ENCODE measurements at regions not wholly inside any gene's neighbourhood (a gene's known extent, or its start where the extent isn't known, plus 50 kb on each side); places are given as distances from the start of the nearest gene placed in this dataset.

GRCh38 chr1:239197871-239198270 is 188.5 kb upstream of the CHRM3 start (continued):
- TF ChIP-seq TEAD2 (tag; IDR thresholded peaks at IDR 0.05) = no peak
- TF ChIP-seq TAF9B (IDR thresholded peaks at IDR 0.05; ENCODE audit: partially characterized antibody) = no peak
- no peak for TF ChIP-seq TEAD4 (IDR thresholded peaks at IDR 0.05; ENCODE audit: low read length)
- no peak for TF ChIP-seq TEAD4 (CRISPR knock-in tag; IDR thresholded peaks at IDR 0.05; ENCODE audit: borderline replicate concordance)

GRCh38 chr1:239189998-239190512 is 196.3 kb upstream of the CHRM3 start:
- H2AFZ ChIP-seq (ENCODE audit: low read depth, low read length) = no peak overlapping the region
- H3K9me1 ChIP-seq (ENCODE audit: control insufficient read depth, insufficient read depth, low read length) = no peaks in the 10 kb centered on the region
- no peak overlapping the region for H3K9ac ChIP-seq (ENCODE audit: insufficient read depth in 1 of 2, low read depth in 2 of 2, low read length in 2 of 2)
- in situ Hi-C loops (cut with MboI) (no loop called here), intact Hi-C loops (cut with micrococcal nuclease) (no loop called here)
- 0% methylated on average over 4 of the region's 4 CpGs for WGBS (ENCODE audit: insufficient coverage, low coverage, missing lambda C conversion rate)
- H3K79me2 ChIP-seq (ENCODE audit: control insufficient read depth, insufficient read depth, low read length) = no peaks in the 10 kb centered on the region
- H3K27ac ChIP-seq (ENCODE audit: extremely low read depth, low read depth, low read length) = no peak overlapping the region
- H3K9me3 ChIP-seq (replicated peaks; ENCODE audit: control insufficient read depth, insufficient read depth, low read depth, low read length) = no peaks in the 10 kb centered on the region
- H3K4me2 ChIP-seq (ENCODE audit: insufficient read depth, low read length) = no peak overlapping the region
- POLR2A ChIA-PET = no interaction called here
- no peaks in the 10 kb centered on the region for H3K36me3 ChIP-seq (ENCODE audit: control insufficient read depth, insufficient read depth, low read length)
- no peaks in the 10 kb centered on the region for H3K27me3 ChIP-seq (ENCODE audit: control insufficient read depth in 2 of 2, insufficient read depth in 2 of 2, low read length in 2 of 2)
- CTCF ChIA-PET (ENCODE audit: low intra/inter-chr PET ratio) = no interaction called here
- BruUV-seq (replicated peaks) = no TSS peak
- H3K4me3 ChIP-seq = no peak overlapping the region
- DNase-seq (ENCODE audit: extremely low read depth in 1 of 4, low spot score in 3 of 4) (no peak), ATAC-seq (no peak), FAIRE-seq (no peak)
- H3K4me1 ChIP-seq (replicated peaks in 1 of 2; ENCODE audit: control insufficient read depth in 2 of 2, insufficient read depth in 2 of 2, low read length in 2 of 2) = no peaks in the 10 kb centered on the region
- no peaks in the 10 kb centered on the region for H4K20me1 ChIP-seq (replicated peaks; ENCODE audit: control insufficient read depth, insufficient read depth, low read length)
- TF ChIP-seq HNRNPUL1 (IDR thresholded peaks at IDR 0.05; ENCODE audit: low read length) = no peak
- no peak for TF ChIP-seq PRDM10 (IDR thresholded peaks at IDR 0.05; ENCODE audit: partially characterized antibody)
- TF ChIP-seq TAF7 (tag; IDR thresholded peaks at IDR 0.05) = no peak
- TF ChIP-seq MAFF (IDR thresholded peaks at IDR 0.05; ENCODE audit: low read length) = peak; percentile 68
- no peak for TF ChIP-seq MTA2 (IDR thresholded peaks at IDR 0.05; ENCODE audit: low read depth)
- no peak for TF ChIP-seq CEBPZ (IDR thresholded peaks at IDR 0.05; ENCODE audit: borderline replicate concordance, low read depth, low read length)
- no peak for TF ChIP-seq HMGN3 (IDR thresholded peaks at IDR 0.05; ENCODE audit: borderline replicate concordance, extremely low read depth, insufficient read length, low read depth, low read length)
- TF ChIP-seq MED1 (CRISPR knock-in tag; IDR thresholded peaks at IDR 0.05; ENCODE audit: borderline replicate concordance) = no peak
- peak; percentile 48; the same call in 1 of the 2 replicates for TF ChIP-seq ZNF316 (IDR thresholded peaks at IDR 0.05)
- peak; percentile 57 for TF ChIP-seq MAFG (tag; conservative IDR thresholded peaks at IDR 0.05)
- TF ChIP-seq KDM5B (IDR thresholded peaks at IDR 0.05; ENCODE audit: insufficient replicate concordance, low read depth, low read length) = no peak
- no peak for TF ChIP-seq HSF4 (CRISPR knock-in tag; IDR thresholded peaks at IDR 0.05; ENCODE audit: borderline replicate concordance)
- peak; percentile 35; the same call in 1 of the 2 replicates for TF ChIP-seq C11orf30 (IDR thresholded peaks at IDR 0.05; ENCODE audit: low read depth)

All from K562 (cell line).